ENCODE measurements at regions not wholly inside any gene's neighbourhood (a gene's known extent, or its start where the extent isn't known, plus 50 kb on each side); places are given as distances from the start of the nearest gene placed in this dataset.
"Not testable (repeated sequence)": the region's sequence is repeated elsewhere in the genome, so short reads cannot be mapped to it uniquely, and the experiment has no call there.

GRCh38 chr13:86038490-86038889, 239.3 kb upstream of the SLITRK6 start:
- DNase-seq, result no peak

GRCh38 chr13:86020351-86021002, 221.3 kb upstream of the SLITRK6 start:
- DNase-seq, result peak; percentile 24

- DNase-seq, result no peak
These were observed 207.1 kb upstream of the SLITRK6 start for GRCh38 chr13:86006317-86006716.

GRCh38 chr13:86003029-86003428, 203.8 kb upstream of the SLITRK6 start:
- DNase-seq, result no peak

- no peak for DNase-seq
These were observed 201.3 kb upstream of the SLITRK6 start for GRCh38 chr13:86000546-86000945.

GRCh38 chr13:85997587-85997986, 198.4 kb upstream of the SLITRK6 start:
- DNase-seq, result no peak

GRCh38 chr13:85995788-85996418, 196.7 kb upstream of the SLITRK6 start:
- no peak for DNase-seq

GRCh38 chr13:85993567-85993966, 194.3 kb upstream of the SLITRK6 start:
- DNase-seq, result no peak

GRCh38 chr13:85990397-85990796, 191.2 kb upstream of the SLITRK6 start:
- DNase-seq, result no peak

GRCh38 chr13:85985797-85986196, 186.6 kb upstream of the SLITRK6 start:
- DNase-seq, result peak; percentile 0

GRCh38 chr13:85982102-85982501, 182.9 kb upstream of the SLITRK6 start:
- DNase-seq, result no peak

- not testable (repeated sequence) for DNase-seq
These were observed 181.2 kb upstream of the SLITRK6 start for GRCh38 chr13:85980447-85980846.

- no peak for DNase-seq
These were observed 177.0 kb upstream of the SLITRK6 start for GRCh38 chr13:85976242-85976641.

- peak; percentile 10 for DNase-seq
These were observed 175.6 kb upstream of the SLITRK6 start for GRCh38 chr13:85974608-85975366.

- no peak for DNase-seq
These were observed 171.5 kb upstream of the SLITRK6 start for GRCh38 chr13:85970727-85971126.

- DNase-seq, result no peak
These were observed 170.1 kb upstream of the SLITRK6 start for GRCh38 chr13:85969331-85969730.

GRCh38 chr13:85935868-85936467, 136.7 kb upstream of the SLITRK6 start:
- DNase-seq, result no peak

GRCh38 chr13:85930108-85930507, 130.9 kb upstream of the SLITRK6 start:
- DNase-seq, result no peak

GRCh38 chr13:85910962-85911361, 111.7 kb upstream of the SLITRK6 start:
- no peak for DNase-seq

- no peak for DNase-seq
These were observed 101.3 kb upstream of the SLITRK6 start for GRCh38 chr13:85900521-85900920.

GRCh38 chr13:85896516-85897450, 97.6 kb upstream of the SLITRK6 start:
- no peak for DNase-seq

GRCh38 chr13:85887406-85887805, 88.2 kb upstream of the SLITRK6 start:
- no peak for DNase-seq
